ENCODE measurements at regions not wholly inside any gene's neighbourhood (a gene's known extent, or its start where the extent isn't known, plus 50 kb on each side); places are given as distances from the start of the nearest gene placed in this dataset.

- no peaks in the 10 kb centered on the region for H3K79me2 ChIP-seq (ENCODE audit: insufficient read depth, low read length)
- DNase-seq (ENCODE audit: insufficient read length, low spot score, missing footprints), result no peak
- H3K27ac ChIP-seq (ENCODE audit: low read depth, low read length), result no peak overlapping the region
- H3K9me3 ChIP-seq (ENCODE audit: low read depth, low read length), result no peaks in the 10 kb centered on the region
- no peak overlapping the region for H3K4me2 ChIP-seq (ENCODE audit: insufficient read depth, low read length)
- H3K4me3 ChIP-seq (ENCODE audit: insufficient read depth, low read length), result no peak overlapping the region
- no peaks in the 10 kb centered on the region for H3K4me1 ChIP-seq (ENCODE audit: insufficient read depth, low read length)
- H4K20me1 ChIP-seq (ENCODE audit: insufficient read depth, low read length), result no peaks in the 10 kb centered on the region
- H3K36me3 ChIP-seq (ENCODE audit: insufficient read depth, low read length), result no peaks in the 10 kb centered on the region
- no peak overlapping the region for H2AFZ ChIP-seq (ENCODE audit: low read length)
- TF ChIP-seq CTCF (IDR thresholded peaks at IDR 0.05; ENCODE audit: extremely low read depth, low read depth, low read length), result no peak
- H3K27me3 ChIP-seq (ENCODE audit: insufficient read depth, low read length), result no peaks in the 10 kb centered on the region
These were observed 111.9 kb upstream of the CALN1 start for GRCh38 chr7:72524037-72524436.

- no peaks in the 10 kb centered on the region for H3K36me3 ChIP-seq (ENCODE audit: insufficient read depth, low read length)
- no peak for DNase-seq (ENCODE audit: insufficient read length, low spot score, missing footprints)
- no peak overlapping the region for H3K27ac ChIP-seq (ENCODE audit: low read depth, low read length)
- no peak overlapping the region for H3K4me2 ChIP-seq (ENCODE audit: insufficient read depth, low read length)
- no peak overlapping the region for H2AFZ ChIP-seq (ENCODE audit: low read length)
- no peak overlapping the region for H3K4me3 ChIP-seq (ENCODE audit: insufficient read depth, low read length)
- H3K79me2 ChIP-seq (ENCODE audit: insufficient read depth, low read length), result no peaks in the 10 kb centered on the region
- TF ChIP-seq CTCF (IDR thresholded peaks at IDR 0.05; ENCODE audit: extremely low read depth, low read depth, low read length), result no peak
- no peaks in the 10 kb centered on the region for H3K9me3 ChIP-seq (ENCODE audit: low read depth, low read length)
- no peaks in the 10 kb centered on the region for H3K4me1 ChIP-seq (ENCODE audit: insufficient read depth, low read length)
- H3K27me3 ChIP-seq (ENCODE audit: insufficient read depth, low read length), result no peaks in the 10 kb centered on the region
- H4K20me1 ChIP-seq (ENCODE audit: insufficient read depth, low read length), result no peaks in the 10 kb centered on the region
These were observed 92.0 kb upstream of the CALN1 start for GRCh38 chr7:72504061-72504706.

- no peak overlapping the region for H2AFZ ChIP-seq (ENCODE audit: low read length)
- no peaks in the 10 kb centered on the region for H3K36me3 ChIP-seq (ENCODE audit: insufficient read depth, low read length)
- no peaks in the 10 kb centered on the region for H3K9me3 ChIP-seq (ENCODE audit: low read depth, low read length)
- no peak overlapping the region for H3K27ac ChIP-seq (ENCODE audit: low read depth, low read length)
- no peak overlapping the region for H3K4me3 ChIP-seq (ENCODE audit: insufficient read depth, low read length)
- no peaks in the 10 kb centered on the region for H3K4me1 ChIP-seq (ENCODE audit: insufficient read depth, low read length)
- no peaks in the 10 kb centered on the region for H3K27me3 ChIP-seq (ENCODE audit: insufficient read depth, low read length)
- H3K4me2 ChIP-seq (ENCODE audit: insufficient read depth, low read length), result no peak overlapping the region
- H4K20me1 ChIP-seq (ENCODE audit: insufficient read depth, low read length), result no peaks in the 10 kb centered on the region
- DNase-seq (ENCODE audit: insufficient read length, low spot score, missing footprints), result no peak
- no peak for TF ChIP-seq CTCF (IDR thresholded peaks at IDR 0.05; ENCODE audit: extremely low read depth, low read depth, low read length)
- H3K79me2 ChIP-seq (ENCODE audit: insufficient read depth, low read length), result no peaks in the 10 kb centered on the region
These were observed 91.5 kb upstream of the CALN1 start for GRCh38 chr7:72503644-72504043.

GRCh38 chr7:72494807-72495206, 82.7 kb upstream of the CALN1 start:
- TF ChIP-seq CTCF (IDR thresholded peaks at IDR 0.05; ENCODE audit: extremely low read depth, low read depth, low read length), result no peak
- H3K4me3 ChIP-seq (ENCODE audit: insufficient read depth, low read length), result no peak overlapping the region
- H3K4me2 ChIP-seq (ENCODE audit: insufficient read depth, low read length), result no peak overlapping the region
- no peaks in the 10 kb centered on the region for H3K4me1 ChIP-seq (ENCODE audit: insufficient read depth, low read length)
- no peaks in the 10 kb centered on the region for H3K79me2 ChIP-seq (ENCODE audit: insufficient read depth, low read length)
- H4K20me1 ChIP-seq (ENCODE audit: insufficient read depth, low read length), result no peaks in the 10 kb centered on the region
- no peaks in the 10 kb centered on the region for H3K36me3 ChIP-seq (ENCODE audit: insufficient read depth, low read length)
- H3K27ac ChIP-seq (ENCODE audit: low read depth, low read length), result no peak overlapping the region
- no peak for DNase-seq (ENCODE audit: insufficient read length, low spot score, missing footprints)
- H2AFZ ChIP-seq (ENCODE audit: low read length), result no peak overlapping the region
- no peaks in the 10 kb centered on the region for H3K9me3 ChIP-seq (ENCODE audit: low read depth, low read length)
- no peaks in the 10 kb centered on the region for H3K27me3 ChIP-seq (ENCODE audit: insufficient read depth, low read length)

Data from osteoblast (primary cell).